ENCODE measurements at regions not wholly inside any gene's neighbourhood (a gene's known extent, or its start where the extent isn't known, plus 50 kb on each side); places are given as distances from the start of the nearest gene placed in this dataset.

DNA sequence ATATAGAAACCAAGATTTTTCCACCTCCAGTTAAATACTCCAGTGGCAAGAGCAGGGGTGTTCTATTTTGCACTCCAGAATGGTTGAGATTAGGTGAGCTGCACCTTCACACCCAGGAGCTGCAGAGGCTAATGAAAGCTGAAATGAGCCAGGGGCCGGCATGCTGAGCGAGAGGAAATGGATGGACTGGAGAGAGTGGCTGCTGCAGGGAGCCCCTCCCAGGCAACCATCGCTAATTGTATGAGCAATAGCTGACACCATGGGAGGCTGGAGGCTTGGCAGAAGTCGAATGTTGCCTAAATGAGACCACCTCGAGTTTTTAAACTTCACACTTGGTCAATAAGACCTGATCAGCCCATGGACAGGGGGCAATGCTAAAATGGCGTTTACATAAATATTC lies 301.8 kb upstream of the TMPO start:
- ChIA-PET SMC1A (ENCODE audit: uncharacterized antibody, unreplicated experiment) (interaction anchor here (1.0 to 3.4 kb wide), 5 partner anchors 9 to 58 kb away, joined by 3 to 16 read pairs (median 6); no protein-coding TSS in a partner anchor), CTCF (interaction anchor here (0.8 to 2.3 kb wide), 4 partner anchors 9 to 210 kb away, joined by 3 to 7 read pairs (median 4); no protein-coding TSS in a partner anchor), RAD21 (ENCODE audit: unreplicated experiment) (interaction anchor here (0.5 to 2.9 kb wide), 3 partner anchors 22 to 62 kb away, joined by 4 to 10 read pairs (median 4); no protein-coding TSS in a partner anchor), POLR2A (interaction anchor here (1.1 to 1.7 kb wide), 2 partner anchors 9 to 11 kb away, joined by 3 to 4 read pairs; no protein-coding TSS in a partner anchor)
- Histone ChIP-seq H4K20me1 (ENCODE audit: control insufficient read depth, insufficient read depth) (no peaks in the 10 kb centered on the region), H3K4me1 (ENCODE audit: control insufficient read depth, insufficient read depth, low read length) (no peaks in the 10 kb centered on the region), H2AFZ (ENCODE audit: control insufficient read depth, low read depth, low read length) (no peak overlapping the region), H3K36me3 (ENCODE audit: control insufficient read depth in 2 of 2, insufficient read depth in 2 of 2, low read length in 1 of 2) (no peaks in the 10 kb centered on the region), H3K4me2 (ENCODE audit: control insufficient read depth, insufficient read depth) (no peak overlapping the region), H3K9me3 (replicated peaks; ENCODE audit: control insufficient read depth, insufficient read depth, low read length) (no peaks in the 10 kb centered on the region), H3K79me2 (ENCODE audit: control insufficient read depth, insufficient read depth, low read length) (no peaks in the 10 kb centered on the region), H3K4me3 (no peak overlapping the region), H3K27me3 (replicated peaks in 1 of 2; ENCODE audit: control insufficient read depth in 2 of 2, insufficient read depth in 2 of 2, low read length in 1 of 2) (no peaks in the 10 kb centered on the region; a peak in 1 of 4 replicates), H3K27ac (ENCODE audit: control insufficient read depth, insufficient read depth) (no peak overlapping the region), H3K9ac (ENCODE audit: control insufficient read depth, insufficient read depth, low read length) (no peak overlapping the region)
- intact Hi-C loops (cut with micrococcal nuclease; ENCODE audit: unreplicated experiment) (no loop called here), in situ Hi-C loops (cut with MboI) (no loop called here)
- DNase-seq (ENCODE audit: low read depth, low spot score) (no peak), ATAC-seq (no peak), FAIRE-seq (no peak)
- no TSS peak for BruUV-seq (replicated peaks)
- WGBS (ENCODE audit: insufficient coverage, insufficient replicate concordance, low lambda C conversion rate, missing lambda C conversion rate) = 38% methylated on average over 6 of the region's 6 CpGs
- TF ChIP-seq, protein P1, sequence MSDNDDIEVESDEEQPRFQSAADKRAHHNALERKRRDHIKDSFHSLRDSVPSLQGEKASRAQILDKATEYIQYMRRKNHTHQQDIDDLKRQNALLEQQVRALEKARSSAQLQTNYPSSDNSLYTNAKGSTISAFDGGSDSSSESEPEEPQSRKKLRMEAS (IDR thresholded peaks at IDR 0.05; ENCODE audit: low read depth, low read length) = no peak
- no peak for TF ChIP-seq STAT3 (IDR thresholded peaks at IDR 0.05; ENCODE audit: low read depth, low read length)
- TF ChIP-seq NFXL1 (IDR thresholded peaks at IDR 0.05; ENCODE audit: borderline replicate concordance) = no peak
- no peak for TF ChIP-seq RAD51 (IDR thresholded peaks at IDR 0.05)
- no peak for TF ChIP-seq IRF4 (IDR thresholded peaks at IDR 0.05; ENCODE audit: low read depth, low read length)

DNA sequence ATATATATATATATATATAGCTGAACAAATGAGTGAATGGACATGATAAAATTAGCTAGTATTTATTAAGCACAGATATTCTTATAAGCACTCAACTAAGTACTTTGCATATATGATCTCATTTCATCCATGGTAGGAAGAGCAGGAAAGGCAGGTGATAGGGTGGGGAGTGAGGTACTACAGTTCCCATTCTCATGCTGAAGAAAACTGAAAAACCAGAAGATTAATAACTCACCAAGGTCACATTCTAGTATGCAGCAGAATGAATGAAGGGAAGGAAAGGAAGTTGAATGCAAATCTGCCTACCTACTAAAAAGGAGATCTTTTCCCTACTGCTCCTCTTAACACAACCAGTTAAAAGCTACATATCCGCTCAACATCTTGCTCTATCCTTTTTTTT lies 298.1 kb upstream of the TMPO start:
- ATAC-seq (no peak), FAIRE-seq (no peak), DNase-seq (ENCODE audit: low read depth, low spot score) (no peak)
- Histone ChIP-seq H3K4me1 (ENCODE audit: control insufficient read depth, insufficient read depth, low read length) (no peaks in the 10 kb centered on the region), H4K20me1 (ENCODE audit: control insufficient read depth, insufficient read depth) (no peaks in the 10 kb centered on the region), H3K9ac (ENCODE audit: control insufficient read depth, insufficient read depth, low read length) (no peak overlapping the region), H3K9me3 (replicated peaks; ENCODE audit: control insufficient read depth, insufficient read depth, low read length) (no peaks in the 10 kb centered on the region), H2AFZ (ENCODE audit: control insufficient read depth, low read depth, low read length) (no peak overlapping the region), H3K36me3 (ENCODE audit: control insufficient read depth in 2 of 2, insufficient read depth in 2 of 2, low read length in 1 of 2) (no peaks in the 10 kb centered on the region), H3K27ac (ENCODE audit: control insufficient read depth, insufficient read depth) (no peak overlapping the region), H3K4me3 (no peak overlapping the region), H3K27me3 (replicated peaks in 1 of 2; ENCODE audit: control insufficient read depth in 2 of 2, insufficient read depth in 2 of 2, low read length in 1 of 2) (peaks cover 0 to 5% of the 10 kb centered on the region in 2 experiments; a peak in 1 of 4 replicates), H3K79me2 (ENCODE audit: control insufficient read depth, insufficient read depth, low read length) (no peaks in the 10 kb centered on the region), H3K4me2 (ENCODE audit: control insufficient read depth, insufficient read depth) (no peak overlapping the region)
- TF ChIP-seq SIN3A (IDR thresholded peaks at IDR 0.05; ENCODE audit: low read depth, low read length) = no peak
- TF ChIP-seq, protein P2, sequence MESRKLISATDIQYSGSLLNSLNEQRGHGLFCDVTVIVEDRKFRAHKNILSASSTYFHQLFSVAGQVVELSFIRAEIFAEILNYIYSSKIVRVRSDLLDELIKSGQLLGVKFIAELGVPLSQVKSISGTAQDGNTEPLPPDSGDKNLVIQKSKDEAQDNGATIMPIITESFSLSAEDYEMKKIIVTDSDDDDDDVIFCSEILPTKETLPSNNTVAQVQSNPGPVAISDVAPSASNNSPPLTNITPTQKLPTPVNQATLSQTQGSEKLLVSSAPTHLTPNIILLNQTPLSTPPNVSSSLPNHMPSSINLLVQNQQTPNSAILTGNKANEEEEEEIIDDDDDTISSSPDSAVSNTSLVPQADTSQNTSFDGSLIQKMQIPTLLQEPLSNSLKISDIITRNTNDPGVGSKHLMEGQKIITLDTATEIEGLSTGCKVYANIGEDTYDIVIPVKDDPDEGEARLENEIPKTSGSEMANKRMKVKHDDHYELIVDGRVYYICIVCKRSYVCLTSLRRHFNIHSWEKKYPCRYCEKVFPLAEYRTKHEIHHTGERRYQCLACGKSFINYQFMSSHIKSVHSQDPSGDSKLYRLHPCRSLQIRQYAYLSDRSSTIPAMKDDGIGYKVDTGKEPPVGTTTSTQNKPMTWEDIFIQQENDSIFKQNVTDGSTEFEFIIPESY (IDR thresholded peaks at IDR 0.05) = no peak
- TF ChIP-seq, protein P3, sequence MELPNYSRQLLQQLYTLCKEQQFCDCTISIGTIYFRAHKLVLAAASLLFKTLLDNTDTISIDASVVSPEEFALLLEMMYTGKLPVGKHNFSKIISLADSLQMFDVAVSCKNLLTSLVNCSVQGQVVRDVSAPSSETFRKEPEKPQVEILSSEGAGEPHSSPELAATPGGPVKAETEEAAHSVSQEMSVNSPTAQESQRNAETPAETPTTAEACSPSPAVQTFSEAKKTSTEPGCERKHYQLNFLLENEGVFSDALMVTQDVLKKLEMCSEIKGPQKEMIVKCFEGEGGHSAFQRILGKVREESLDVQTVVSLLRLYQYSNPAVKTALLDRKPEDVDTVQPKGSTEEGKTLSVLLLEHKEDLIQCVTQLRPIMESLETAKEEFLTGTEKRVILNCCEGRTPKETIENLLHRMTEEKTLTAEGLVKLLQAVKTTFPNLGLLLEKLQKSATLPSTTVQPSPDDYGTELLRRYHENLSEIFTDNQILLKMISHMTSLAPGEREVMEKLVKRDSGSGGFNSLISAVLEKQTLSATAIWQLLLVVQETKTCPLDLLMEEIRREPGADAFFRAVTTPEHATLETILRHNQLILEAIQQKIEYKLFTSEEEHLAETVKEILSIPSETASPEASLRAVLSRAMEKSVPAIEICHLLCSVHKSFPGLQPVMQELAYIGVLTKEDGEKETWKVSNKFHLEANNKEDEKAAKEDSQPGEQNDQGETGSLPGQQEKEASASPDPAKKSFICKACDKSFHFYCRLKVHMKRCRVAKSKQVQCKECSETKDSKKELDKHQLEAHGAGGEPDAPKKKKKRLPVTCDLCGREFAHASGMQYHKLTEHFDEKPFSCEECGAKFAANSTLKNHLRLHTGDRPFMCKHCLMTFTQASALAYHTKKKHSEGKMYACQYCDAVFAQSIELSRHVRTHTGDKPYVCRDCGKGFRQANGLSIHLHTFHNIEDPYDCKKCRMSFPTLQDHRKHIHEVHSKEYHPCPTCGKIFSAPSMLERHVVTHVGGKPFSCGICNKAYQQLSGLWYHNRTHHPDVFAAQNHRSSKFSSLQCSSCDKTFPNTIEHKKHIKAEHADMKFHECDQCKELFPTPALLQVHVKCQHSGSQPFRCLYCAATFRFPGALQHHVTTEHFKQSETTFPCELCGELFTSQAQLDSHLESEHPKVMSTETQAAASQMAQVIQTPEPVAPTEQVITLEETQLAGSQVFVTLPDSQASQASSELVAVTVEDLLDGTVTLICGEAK (IDR thresholded peaks at IDR 0.05; ENCODE audit: borderline replicate concordance) = no peak
- TF ChIP-seq ZNF24 (IDR thresholded peaks at IDR 0.05) = 0 out of 2 replicates have a peak, but pooled peaks have one; percentile 7
- BruUV-seq (replicated peaks) = no TSS peak
- WGBS (ENCODE audit: insufficient coverage, insufficient replicate concordance, low lambda C conversion rate, missing lambda C conversion rate) = 31% methylated on average over 1 of the region's 1 CpG
- ChIA-PET SMC1A (ENCODE audit: uncharacterized antibody, unreplicated experiment) (interaction anchor here (1.1 kb wide), 1 partner anchor 44 kb away, joined by 3 read pairs; no protein-coding TSS in a partner anchor), POLR2A (interaction anchor here (1.0 to 1.2 kb wide), 2 partner anchors 9 to 17 kb away, joined by 3 to 6 read pairs; no protein-coding TSS in a partner anchor), CTCF (no interaction called here), RAD21 (ENCODE audit: unreplicated experiment) (interaction anchor here (1.2 kb wide), 1 partner anchor 9 kb away, joined by 3 read pairs; no protein-coding TSS in a partner anchor)
- intact Hi-C loops (cut with micrococcal nuclease; ENCODE audit: unreplicated experiment) (no loop called here), in situ Hi-C loops (cut with MboI) (no loop called here)
